GM23338 (cell line): ENCODE measurements at regions not wholly inside any gene's neighbourhood (a gene's known extent, or its start where the extent isn't known, plus 50 kb on each side); places are given as distances from the start of the nearest gene placed in this dataset.

Experiments
- ATAC-seq: fragments of 200-7000 bp; cut with Tn5 transposase; 3 replicates; pipeline ENCODE4 v1.9.1; 2020
- DNase-seq: peaks from one replicate; pipeline ENCODE4 v3.0.0-alpha.2; 2015; ENCODE audit warnings: low spot score
- H2AFZ ChIP-seq: fragments of 200-600 bp; sonication (generic); 2 replicates; pipeline ENCODE4 v1.8.0; 2016; ENCODE audit warnings: antibody characterized with exemption, mild to moderate bottlenecking, moderate library complexity
- H3F3A ChIP-seq: fragments of 200-600 bp; sonication (generic); replicated peaks from 2 replicates; pipeline ENCODE4 v1.8.0; 2017; ENCODE audit warnings: antibody characterized with exemption, mixed run types, low read depth
- H3K27ac ChIP-seq: fragments of 200-600 bp; sonication (generic); 2 replicates; pipeline ENCODE4 v1.6.1; 2016; ENCODE audit warnings: low read depth
- H3K27me3 ChIP-seq: fragments of 200-600 bp; sonication (generic); 2 replicates; pipeline ENCODE4 v1.8.0; 2016; ENCODE audit warnings: mild to moderate bottlenecking, mixed run types, moderate library complexity; ENCODE audit not compliant: insufficient read depth
- H3K36me3 ChIP-seq: fragments of 200-600 bp; sonication (generic); 2 replicates; pipeline ENCODE4 v1.8.0; 2016; ENCODE audit warnings: mild to moderate bottlenecking; ENCODE audit not compliant: insufficient read depth
- H3K4me1 ChIP-seq: fragments of 200-600 bp; sonication (generic); 2 replicates; pipeline ENCODE4 v1.8.0; 2016; ENCODE audit warnings: mild to moderate bottlenecking, moderate library complexity; ENCODE audit not compliant: insufficient read depth
- H3K4me2 ChIP-seq: fragments of 200-600 bp; sonication (generic); 2 replicates; pipeline ENCODE4 v1.7.1; 2017; ENCODE audit warnings: mixed run types
- H3K4me3 ChIP-seq: fragments of 200-600 bp; sonication (generic); 2 replicates; pipeline ENCODE4 v1.6.1; 2016; ENCODE audit warnings: mixed run types
- H3K79me2 ChIP-seq: fragments of 200-600 bp; sonication (generic); replicated peaks from 2 replicates; pipeline ENCODE4 v1.8.0; 2017; ENCODE audit warnings: mild to moderate bottlenecking; ENCODE audit not compliant: insufficient read depth
- H3K9me2 ChIP-seq: fragments of 200-600 bp; sonication (generic); 2 replicates; pipeline ENCODE4 v1.8.0; 2017; ENCODE audit not compliant: insufficient read depth
- H4K20me1 ChIP-seq: fragments of 200-600 bp; sonication (generic); replicated peaks from 2 replicates; pipeline ENCODE4 v1.8.0; 2017; ENCODE audit warnings: mild to moderate bottlenecking; ENCODE audit not compliant: insufficient read depth
- H3K27ac Mint-ChIP-seq: 2 replicates; pipeline ENCODE4 v1.8.0; 2020; ENCODE audit warnings: inconsistent platforms, mild to moderate bottlenecking, moderate library complexity, mixed read lengths
- H3K27me3 Mint-ChIP-seq: 3 replicates; pipeline ENCODE4 v1.8.0; 2022; ENCODE audit warnings: low read depth, mild to moderate bottlenecking, moderate library complexity, mixed read lengths, inconsistent platforms; ENCODE audit not compliant: insufficient read depth, poor library complexity
- H3K36me3 Mint-ChIP-seq: 3 replicates; pipeline ENCODE4 v1.8.0; 2021; ENCODE audit warnings: low read depth, mild to moderate bottlenecking, inconsistent platforms, moderate library complexity, mixed read lengths
- H3K4me1 Mint-ChIP-seq: 3 replicates; pipeline ENCODE4 v1.8.0; 2020; ENCODE audit warnings: mild to moderate bottlenecking, inconsistent platforms, mixed read lengths
- H3K4me3 Mint-ChIP-seq: 3 replicates; pipeline ENCODE4 v1.8.0; 2021; ENCODE audit warnings: moderate library complexity, mild to moderate bottlenecking, inconsistent platforms, mixed read lengths
- H3K9me3 Mint-ChIP-seq: 3 replicates; pipeline ENCODE4 v1.8.0; 2020; ENCODE audit warnings: moderate library complexity, mild to moderate bottlenecking, inconsistent platforms, mixed read lengths
- CTCF ChIP-seq, 2 experiments: fragments of 200-600 bp in 1 of 2; sonication (generic) in 1 of 2; conservative IDR thresholded peaks; 2 replicates each; pipeline versions ENCODE4 v1.5.1 to v1.6.1; 2016 to 2017; ENCODE audit warnings: antibody characterized with exemption in 2 of 2, low read depth in 2 of 2, mild to moderate bottlenecking in 2 of 2, moderate library complexity in 1 of 2
- ETS1 ChIP-seq: IDR thresholded peaks from 2 replicates; pipeline ENCODE4 v1.6.1; 2016; ENCODE audit warnings: antibody characterized with exemption
- EZH2 ChIP-seq: fragments of 200-600 bp; sonication (generic); IDR thresholded peaks from one replicate; pipeline ENCODE4 v1.8.0; 2017; ENCODE audit warnings: antibody characterized with exemption, mild to moderate bottlenecking, low read depth; ENCODE audit not compliant: unreplicated experiment
- EZH2phosphoT487 ChIP-seq: fragments of 200-600 bp; sonication (generic); IDR thresholded peaks from one replicate; pipeline ENCODE4 v1.8.1; 2018; ENCODE audit warnings: antibody characterized with exemption; ENCODE audit not compliant: unreplicated experiment
- JUNB ChIP-seq: IDR thresholded peaks from one replicate; pipeline ENCODE4 v1.6.1; 2016; ENCODE audit warnings: antibody characterized with exemption; ENCODE audit not compliant: unreplicated experiment
- POLR2AphosphoS5 ChIP-seq: IDR thresholded peaks from 2 replicates; pipeline ENCODE4 v1.6.1; 2016; ENCODE audit warnings: antibody characterized with exemption, low read depth
- REST ChIP-seq: IDR thresholded peaks from one replicate; pipeline ENCODE4 v1.6.1; 2018; ENCODE audit warnings: antibody characterized with exemption; ENCODE audit not compliant: unreplicated experiment
- ZNF114 ChIP-seq: fragments of 250-450 bp; sonication (Bioruptor Pico); IDR thresholded peaks from 2 replicates; pipeline ENCODE4 v1.5.0; 2020; ENCODE audit warnings: mild to moderate bottlenecking, moderate library complexity
- ZNF462 ChIP-seq: fragments of 250-450 bp; sonication (Bioruptor Pico); IDR thresholded peaks from 2 replicates; pipeline ENCODE4 v1.5.0; 2020; ENCODE audit warnings: mild to moderate bottlenecking, moderate library complexity

- no peak for TF ChIP-seq REST
Observed at GRCh38 chr5:10832421-10832820, 71.4 kb upstream of the DAP start (continued).

GRCh38 chr5:10831419-10831818 is 70.4 kb upstream of the DAP start:
- H4K20me1 ChIP-seq: no peaks in the 10 kb centered on the region
- no peak overlapping the region for H3K4me3 ChIP-seq
- ATAC-seq (no peak), DNase-seq (no peak)
- Mint-ChIP-seq H3K9me3 (no peaks in the 10 kb centered on the region), H3K4me3 (no peak overlapping the region), H3K36me3 (no peaks in the 10 kb centered on the region), H3K27ac (0 out of 2 replicates have a peak overlapping the region, but pooled peaks have one; percentile 8), H3K27me3 (no peaks in the 10 kb centered on the region), H3K4me1 (peaks cover 3% of the 10 kb centered on the region; the same call in 2 of the 3 replicates)
- no peaks in the 10 kb centered on the region for H3K4me1 ChIP-seq
- no peak overlapping the region for H2AFZ ChIP-seq
- no peak overlapping the region for H3K4me2 ChIP-seq
- no peaks in the 10 kb centered on the region for H3K79me2 ChIP-seq
- H3K27me3 ChIP-seq: no peaks in the 10 kb centered on the region
- H3K9me2 ChIP-seq: peaks cover 14% of the 10 kb centered on the region
- H3F3A ChIP-seq: no peaks in the 10 kb centered on the region
- no peaks in the 10 kb centered on the region for H3K36me3 ChIP-seq
- H3K27ac ChIP-seq: no peak overlapping the region
- TF ChIP-seq EZH2phosphoT487 (no peak), JUNB (no peak), ZNF462 (CRISPR knock-in tag) (no peak), CTCF (conservative IDR thresholded peaks at IDR 0.05; ENCODE audit: low read depth in 2 of 2) (no peak), EZH2 (no peak), POLR2AphosphoS5 (no peak), ETS1 (no peak), ZNF114 (CRISPR knock-in tag) (no peak), REST (no peak)
